Keratinocyte (primary cell): ENCODE measurements at regions not wholly inside any gene's neighbourhood (a gene's known extent, or its start where the extent isn't known, plus 50 kb on each side); places are given as distances from the start of the nearest gene placed in this dataset.

Experiments
- EZH2 ChIP-seq: IDR thresholded peaks from one replicate; pipeline ENCODE4 v1.6.1; 2012; ENCODE audit warnings: inconsistent platforms, mild to moderate bottlenecking, low read length, moderate library complexity
- TF ChIP-seq, protein P1 (sequence below), 3 experiments: IDR thresholded peaks in 1 of 3; conservative IDR thresholded peaks in 1 of 3; optimal IDR thresholded peaks in 1 of 3; 2 replicates in 2 of 3; 3 replicates in 1 of 3; pipeline versions ENCODE3 to v1.5.1; 2011; ENCODE audit warnings: low read length in 3 of 3, mild to moderate bottlenecking in 3 of 3, moderate library complexity in 2 of 3, control low read depth in 1 of 3, inconsistent platforms in 1 of 3; ENCODE audit not compliant: insufficient read depth in 2 of 3; ENCODE audit errors: extremely low read depth in 1 of 3

DNA sequence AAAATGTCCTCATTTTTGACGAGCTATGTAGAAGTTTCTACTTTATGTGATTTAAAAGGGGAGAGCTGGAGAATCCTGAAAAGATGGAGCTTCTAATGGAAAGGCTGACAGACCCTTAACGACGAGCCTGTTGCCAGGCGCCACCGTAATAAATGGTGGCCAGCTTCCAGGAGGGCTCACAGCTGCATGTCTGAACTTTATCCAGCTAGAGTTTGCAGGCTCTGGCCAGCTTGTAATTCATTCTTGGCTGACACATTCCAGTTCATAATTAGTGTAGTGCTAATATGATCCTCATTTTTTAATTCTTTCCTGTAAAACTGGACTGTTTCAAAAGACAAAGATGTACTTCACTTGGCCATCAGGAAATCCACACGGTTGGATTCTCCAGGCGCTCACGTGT, 246.7 kb downstream of the GAS1 start:
- TF ChIP-seq, protein P1, sequence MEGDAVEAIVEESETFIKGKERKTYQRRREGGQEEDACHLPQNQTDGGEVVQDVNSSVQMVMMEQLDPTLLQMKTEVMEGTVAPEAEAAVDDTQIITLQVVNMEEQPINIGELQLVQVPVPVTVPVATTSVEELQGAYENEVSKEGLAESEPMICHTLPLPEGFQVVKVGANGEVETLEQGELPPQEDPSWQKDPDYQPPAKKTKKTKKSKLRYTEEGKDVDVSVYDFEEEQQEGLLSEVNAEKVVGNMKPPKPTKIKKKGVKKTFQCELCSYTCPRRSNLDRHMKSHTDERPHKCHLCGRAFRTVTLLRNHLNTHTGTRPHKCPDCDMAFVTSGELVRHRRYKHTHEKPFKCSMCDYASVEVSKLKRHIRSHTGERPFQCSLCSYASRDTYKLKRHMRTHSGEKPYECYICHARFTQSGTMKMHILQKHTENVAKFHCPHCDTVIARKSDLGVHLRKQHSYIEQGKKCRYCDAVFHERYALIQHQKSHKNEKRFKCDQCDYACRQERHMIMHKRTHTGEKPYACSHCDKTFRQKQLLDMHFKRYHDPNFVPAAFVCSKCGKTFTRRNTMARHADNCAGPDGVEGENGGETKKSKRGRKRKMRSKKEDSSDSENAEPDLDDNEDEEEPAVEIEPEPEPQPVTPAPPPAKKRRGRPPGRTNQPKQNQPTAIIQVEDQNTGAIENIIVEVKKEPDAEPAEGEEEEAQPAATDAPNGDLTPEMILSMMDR (optimal IDR thresholded peaks at IDR 0.05 in 1 of 3, IDR thresholded peaks at IDR 0.05 in 1 of 3, conservative IDR thresholded peaks at IDR 0.05 in 1 of 3; ENCODE audit: extremely low read depth in 1 of 3, insufficient read depth in 2 of 3, low read length in 3 of 3) = no peak
- TF ChIP-seq EZH2 = no peak
